ENCODE measurements at regions not wholly inside any gene's neighbourhood (a gene's known extent, or its start where the extent isn't known, plus 50 kb on each side); places are given as distances from the start of the nearest gene placed in this dataset.

- no peaks in the 10 kb centered on the region for H3K4me1 ChIP-seq (ENCODE audit: control insufficient read depth, insufficient read depth, low read length, poor library complexity, severe bottlenecking)
- H3K36me3 ChIP-seq (ENCODE audit: control insufficient read depth, insufficient read depth, low read length) = no peaks in the 10 kb centered on the region
- no peaks in the 10 kb centered on the region for H3K4me1 Mint-ChIP-seq
- ATAC-seq (ENCODE audit: low read depth in 2 of 2) (no peak), DNase-seq (no peak)
- H3K27ac ChIP-seq (ENCODE audit: insufficient read depth, low read length, poor library complexity, severe bottlenecking) = no peak overlapping the region
- H3K4me3 ChIP-seq (ENCODE audit: low read depth, low read length) = no peak overlapping the region
- no peaks in the 10 kb centered on the region for H3K27me3 Mint-ChIP-seq
- H3K4me3 Mint-ChIP-seq = no peak overlapping the region
- peaks cover 0 to 34% (median 7%) of the 10 kb centered on the region in 7 donors for H3K9me3 Mint-ChIP-seq
- H3K27me3 ChIP-seq (ENCODE audit: control insufficient read depth, insufficient read depth, low read length) = no peaks in the 10 kb centered on the region
- peaks cover 0 to 2% of the 10 kb centered on the region in 2 experiments for H3K9me3 ChIP-seq (ENCODE audit: control insufficient read depth in 2 of 2, low read length in 2 of 2)
- no peaks in the 10 kb centered on the region for H3K36me3 Mint-ChIP-seq
- H3K27ac Mint-ChIP-seq = no peak overlapping the region
Measured at GRCh38 chr10:36621346-36621745, 504.1 kb upstream of the ANKRD30A start.

GRCh38 chr10:36612436-36612835 is 513.0 kb upstream of the ANKRD30A start:
- Histone ChIP-seq H3K4me1 (ENCODE audit: control insufficient read depth, insufficient read depth, low read length, poor library complexity, severe bottlenecking) (no peaks in the 10 kb centered on the region), H3K4me3 (ENCODE audit: low read depth, low read length) (no peak overlapping the region), H3K9me3 (ENCODE audit: control insufficient read depth in 2 of 2, low read length in 2 of 2) (peaks cover 0 to 10% of the 10 kb centered on the region in 2 experiments), H3K27ac (ENCODE audit: insufficient read depth, low read length, poor library complexity, severe bottlenecking) (no peak overlapping the region), H3K36me3 (ENCODE audit: control insufficient read depth, insufficient read depth, low read length) (no peaks in the 10 kb centered on the region), H3K27me3 (ENCODE audit: control insufficient read depth, insufficient read depth, low read length) (no peaks in the 10 kb centered on the region)
- DNase-seq = no peak
- no peak for ATAC-seq (ENCODE audit: low read depth in 2 of 2)
- Mint-ChIP-seq H3K27me3 (no peaks in the 10 kb centered on the region), H3K9me3 (peaks cover 0 to 11% (median 3%) of the 10 kb centered on the region in 7 donors), H3K36me3 (no peaks in the 10 kb centered on the region), H3K27ac (no peak overlapping the region), H3K4me3 (no peak overlapping the region), H3K4me1 (no peaks in the 10 kb centered on the region)

GRCh38 chr10:36608866-36609265 is 516.5 kb upstream of the ANKRD30A start:
- DNase-seq = no peak
- peaks cover 0 to 10% of the 10 kb centered on the region in 2 experiments for H3K9me3 ChIP-seq (ENCODE audit: control insufficient read depth in 2 of 2, low read length in 2 of 2)

DNA sequence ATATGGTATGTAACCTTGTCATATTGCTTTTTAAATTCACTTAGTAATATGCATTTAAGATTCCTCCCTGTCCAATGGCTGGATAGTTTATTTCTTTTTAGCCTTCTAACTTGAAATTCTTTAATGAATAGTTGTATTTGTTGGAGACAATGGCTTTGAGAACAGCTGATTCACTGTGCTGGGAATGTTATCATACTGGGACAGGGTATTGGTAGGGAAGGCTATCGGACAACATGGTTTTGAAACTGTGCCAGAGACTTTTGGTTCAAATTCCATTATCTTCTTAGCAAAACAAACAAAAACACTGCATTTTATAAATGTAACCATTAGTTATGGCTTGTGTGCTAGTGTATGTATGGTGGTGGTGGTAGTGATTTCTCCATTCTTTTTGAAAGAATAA is 517.1 kb upstream of the ANKRD30A start:
- Histone ChIP-seq H3K4me1 (ENCODE audit: control insufficient read depth, insufficient read depth, low read length, poor library complexity, severe bottlenecking) (no peaks in the 10 kb centered on the region), H3K27me3 (ENCODE audit: control insufficient read depth, insufficient read depth, low read length) (no peaks in the 10 kb centered on the region), H3K27ac (ENCODE audit: insufficient read depth, low read length, poor library complexity, severe bottlenecking) (no peak overlapping the region), H3K36me3 (ENCODE audit: control insufficient read depth, insufficient read depth, low read length) (no peaks in the 10 kb centered on the region), H3K9me3 (ENCODE audit: control insufficient read depth in 2 of 2, low read length in 2 of 2) (peaks cover 0 to 10% of the 10 kb centered on the region in 2 experiments), H3K4me3 (ENCODE audit: low read depth, low read length) (no peak overlapping the region)
- Mint-ChIP-seq H3K27ac (no peak overlapping the region), H3K4me1 (no peaks in the 10 kb centered on the region), H3K4me3 (no peak overlapping the region), H3K27me3 (no peaks in the 10 kb centered on the region), H3K36me3 (no peaks in the 10 kb centered on the region), H3K9me3 (peaks cover 0 to 11% (median 6%) of the 10 kb centered on the region in 7 donors)
- ATAC-seq (ENCODE audit: low read depth in 2 of 2) (no peak), DNase-seq (no peak)

More at GRCh38 chr10:36608866-36609265, 516.5 kb upstream of the ANKRD30A start:
- Histone ChIP-seq H3K4me1 (ENCODE audit: control insufficient read depth, insufficient read depth, low read length, poor library complexity, severe bottlenecking) (no peaks in the 10 kb centered on the region), H3K4me3 (ENCODE audit: low read depth, low read length) (no peak overlapping the region), H3K36me3 (ENCODE audit: control insufficient read depth, insufficient read depth, low read length) (no peaks in the 10 kb centered on the region), H3K27ac (ENCODE audit: insufficient read depth, low read length, poor library complexity, severe bottlenecking) (no peak overlapping the region), H3K27me3 (ENCODE audit: control insufficient read depth, insufficient read depth, low read length) (no peaks in the 10 kb centered on the region)
- ATAC-seq (ENCODE audit: low read depth in 2 of 2) = no peak
- Mint-ChIP-seq H3K27me3 (no peaks in the 10 kb centered on the region), H3K27ac (no peak overlapping the region), H3K4me1 (no peaks in the 10 kb centered on the region), H3K9me3 (peaks cover 0 to 11% (median 6%) of the 10 kb centered on the region in 7 donors), H3K4me3 (no peak overlapping the region), H3K36me3 (no peaks in the 10 kb centered on the region)

GRCh38 chr10:36606234-36606839 is 519.1 kb upstream of the ANKRD30A start:
- H3K27ac Mint-ChIP-seq = no peak overlapping the region

DNA sequence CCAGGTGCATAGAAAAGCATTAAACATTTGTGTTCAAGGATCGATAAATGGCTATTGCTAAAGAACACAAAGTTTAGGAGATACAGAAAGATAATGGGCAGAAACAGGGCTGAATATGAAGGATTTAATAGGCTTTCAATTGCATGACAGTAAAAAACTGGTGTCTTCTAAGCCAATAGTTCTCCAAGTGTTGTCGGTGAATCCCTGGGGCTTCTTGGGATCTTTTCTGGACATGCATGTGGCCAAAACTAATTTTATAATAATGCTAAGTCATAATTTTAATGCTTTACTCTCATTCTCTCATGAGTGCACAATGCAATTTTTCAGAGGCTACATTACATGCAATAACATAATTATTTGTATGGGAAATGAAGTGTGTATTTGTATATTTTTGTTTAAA is 521.1 kb upstream of the ANKRD30A start:
- peaks cover 0 to 4% of the 10 kb centered on the region in 2 experiments for H3K9me3 ChIP-seq (ENCODE audit: control insufficient read depth in 2 of 2, low read length in 2 of 2)
- DNase-seq = no peak
- no peaks in the 10 kb centered on the region for H3K4me1 Mint-ChIP-seq
- H3K4me1 ChIP-seq (ENCODE audit: control insufficient read depth, insufficient read depth, low read length, poor library complexity, severe bottlenecking) = no peaks in the 10 kb centered on the region
- H3K27ac Mint-ChIP-seq = no peak overlapping the region
- no peak overlapping the region for H3K4me3 Mint-ChIP-seq
- no peaks in the 10 kb centered on the region for H3K36me3 Mint-ChIP-seq
- no peaks in the 10 kb centered on the region for H3K36me3 ChIP-seq (ENCODE audit: control insufficient read depth, insufficient read depth, low read length)
- ATAC-seq (ENCODE audit: low read depth in 2 of 2) = no peak
- no peak overlapping the region for H3K4me3 ChIP-seq (ENCODE audit: low read depth, low read length)
- no peak overlapping the region for H3K27ac ChIP-seq (ENCODE audit: insufficient read depth, low read length, poor library complexity, severe bottlenecking)
- H3K27me3 ChIP-seq (ENCODE audit: control insufficient read depth, insufficient read depth, low read length) = no peaks in the 10 kb centered on the region
- no peaks in the 10 kb centered on the region for H3K27me3 Mint-ChIP-seq
- H3K9me3 Mint-ChIP-seq = peaks cover 0 to 12% (median 10%) of the 10 kb centered on the region in 7 donors

More at GRCh38 chr10:36606234-36606839, 519.1 kb upstream of the ANKRD30A start:
- Mint-ChIP-seq H3K27me3 (no peaks in the 10 kb centered on the region), H3K9me3 (peaks cover 0 to 11% (median 6%) of the 10 kb centered on the region in 7 donors), H3K4me3 (no peak overlapping the region), H3K36me3 (no peaks in the 10 kb centered on the region), H3K4me1 (no peaks in the 10 kb centered on the region)
- no peaks in the 10 kb centered on the region for H3K4me1 ChIP-seq (ENCODE audit: control insufficient read depth, insufficient read depth, low read length, poor library complexity, severe bottlenecking)
- H3K27ac ChIP-seq (ENCODE audit: insufficient read depth, low read length, poor library complexity, severe bottlenecking) = no peak overlapping the region
- no peaks in the 10 kb centered on the region for H3K36me3 ChIP-seq (ENCODE audit: control insufficient read depth, insufficient read depth, low read length)
- no peaks in the 10 kb centered on the region for H3K27me3 ChIP-seq (ENCODE audit: control insufficient read depth, insufficient read depth, low read length)
- H3K9me3 ChIP-seq (ENCODE audit: control insufficient read depth in 2 of 2, low read length in 2 of 2) = peaks cover 0 to 4% of the 10 kb centered on the region in 2 experiments
- ATAC-seq (ENCODE audit: low read depth in 2 of 2) (no peak), DNase-seq (no peak)
- no peak overlapping the region for H3K4me3 ChIP-seq (ENCODE audit: low read depth, low read length)

DNA sequence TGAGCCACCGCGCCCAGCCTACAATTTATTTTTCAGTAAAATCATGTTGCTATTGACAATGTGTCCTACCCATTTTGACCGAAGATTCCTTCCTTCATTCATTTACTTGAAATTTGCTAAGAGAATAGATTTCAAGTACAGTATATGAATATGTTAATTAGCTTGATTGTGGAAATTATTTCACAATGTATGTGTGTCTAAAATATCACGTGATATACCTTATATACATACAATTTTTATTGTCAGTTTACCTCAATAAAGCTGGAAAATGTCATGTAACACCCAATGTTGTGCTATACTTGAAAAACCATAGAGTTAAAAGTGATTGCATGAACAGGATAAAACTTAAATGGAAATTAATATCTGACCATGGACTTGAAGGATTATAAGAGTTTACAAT is 521.7 kb upstream of the ANKRD30A start:
- ATAC-seq (ENCODE audit: low read depth in 2 of 2) (no peak), DNase-seq (no peak)
- Histone ChIP-seq H3K36me3 (ENCODE audit: control insufficient read depth, insufficient read depth, low read length) (no peaks in the 10 kb centered on the region), H3K4me1 (ENCODE audit: control insufficient read depth, insufficient read depth, low read length, poor library complexity, severe bottlenecking) (no peaks in the 10 kb centered on the region), H3K4me3 (ENCODE audit: low read depth, low read length) (no peak overlapping the region), H3K27ac (ENCODE audit: insufficient read depth, low read length, poor library complexity, severe bottlenecking) (no peak overlapping the region), H3K27me3 (ENCODE audit: control insufficient read depth, insufficient read depth, low read length) (no peaks in the 10 kb centered on the region), H3K9me3 (ENCODE audit: control insufficient read depth in 2 of 2, low read length in 2 of 2) (no peaks in the 10 kb centered on the region)
- Mint-ChIP-seq H3K9me3 (peaks cover 0 to 12% (median 10%) of the 10 kb centered on the region in 7 donors), H3K36me3 (no peaks in the 10 kb centered on the region), H3K4me3 (no peak overlapping the region), H3K4me1 (no peaks in the 10 kb centered on the region), H3K27me3 (no peaks in the 10 kb centered on the region), H3K27ac (peak overlapping the region in 1 of 3 donors; percentile 0)

GRCh38 chr10:36602374-36602773 is 523.0 kb upstream of the ANKRD30A start:
- H3K9me3 ChIP-seq (ENCODE audit: control insufficient read depth in 2 of 2, low read length in 2 of 2) = no peaks in the 10 kb centered on the region
- no peaks in the 10 kb centered on the region for H3K36me3 ChIP-seq (ENCODE audit: control insufficient read depth, insufficient read depth, low read length)
- Mint-ChIP-seq H3K4me3 (no peak overlapping the region), H3K9me3 (peaks cover 0 to 11% (median 6%) of the 10 kb centered on the region in 7 donors), H3K27ac (no peak overlapping the region), H3K36me3 (no peaks in the 10 kb centered on the region), H3K4me1 (no peaks in the 10 kb centered on the region), H3K27me3 (no peaks in the 10 kb centered on the region)
- no peaks in the 10 kb centered on the region for H3K27me3 ChIP-seq (ENCODE audit: control insufficient read depth, insufficient read depth, low read length)
- DNase-seq = no peak
- no peak for ATAC-seq (ENCODE audit: low read depth in 2 of 2)
- no peak overlapping the region for H3K4me3 ChIP-seq (ENCODE audit: low read depth, low read length)
- H3K27ac ChIP-seq (ENCODE audit: insufficient read depth, low read length, poor library complexity, severe bottlenecking) = no peak overlapping the region
- no peaks in the 10 kb centered on the region for H3K4me1 ChIP-seq (ENCODE audit: control insufficient read depth, insufficient read depth, low read length, poor library complexity, severe bottlenecking)
